H1 (cell line): ENCODE measurements at regions not wholly inside any gene's neighbourhood (a gene's known extent, or its start where the extent isn't known, plus 50 kb on each side); places are given as distances from the start of the nearest gene placed in this dataset.

ENCODE experiments used
- CTCF ChIA-PET: fragments of 300-600 bp; sonication (Branson Sonifier 250); formaldehyde crosslinking; loops from one replicate; lab custom pipeline; 2021; ENCODE audit not compliant: partially characterized antibody; lab: Charles Lee
- POLR2A ChIA-PET: fragments of 300-600 bp; sonication (Branson Sonifier 250); formaldehyde crosslinking; loops from one replicate; lab custom pipeline; 2021; ENCODE audit warnings: inconsistent platforms; ENCODE audit not compliant: partially characterized antibody; lab: Charles Lee
- DNase-seq, 2 experiments: peaks; one replicate each; pipeline versions ENCODE4 v3.0.0 to v3.0.0-alpha.2; 2010 to 2022; ENCODE audit warnings: low spot score in 2 of 2, low read depth in 1 of 2, mixed read lengths in 1 of 2
- FAIRE-seq: peaks from 2 replicates; lab custom pipeline; 2011; peaks lifted over from hg19 to GRCh38; lab: Jason Lieb, UNC
- H2AFZ ChIP-seq: 2 replicates; pipeline ENCODE4 v1.8.1; 2012; ENCODE audit warnings: low read length, inconsistent platforms
- H2AK5ac ChIP-seq: 2 replicates; pipeline ENCODE4 v1.6.1; 2013; ENCODE audit warnings: low read depth, low read length
- H2BK120ac ChIP-seq: replicated peaks from 2 replicates; pipeline ENCODE3; 2013; ENCODE audit warnings: low read depth, low read length, inconsistent platforms
- H2BK12ac ChIP-seq: 2 replicates; pipeline ENCODE4 v1.6.1; 2013; ENCODE audit warnings: low read depth, low read length
- H2BK15ac ChIP-seq: 2 replicates; pipeline ENCODE4 v1.6.1; 2013; ENCODE audit warnings: low read length
- H2BK20ac ChIP-seq: 2 replicates; pipeline ENCODE4 v1.6.1; 2013; ENCODE audit warnings: low read length
- H2BK5ac ChIP-seq: 2 replicates; pipeline ENCODE4 v1.6.1; 2013; ENCODE audit warnings: low read depth, low read length
- H3K14ac ChIP-seq: 2 replicates; pipeline ENCODE4 v1.6.1; 2013; ENCODE audit warnings: inconsistent platforms; ENCODE audit not compliant: insufficient read length
- H3K18ac ChIP-seq: 2 replicates; pipeline ENCODE4 v1.6.1; 2013; ENCODE audit warnings: low read length; ENCODE audit errors: extremely low read depth
- H3K23ac ChIP-seq: 2 replicates; pipeline ENCODE4 v1.6.1; 2013; ENCODE audit warnings: inconsistent platforms; ENCODE audit not compliant: insufficient read length
- H3K23me2 ChIP-seq: 2 replicates; pipeline ENCODE4 v1.6.1; 2013; ENCODE audit warnings: low read depth, low read length
- H3K27ac ChIP-seq: 2 replicates; pipeline ENCODE4 v1.6.1; 2011; ENCODE audit warnings: low read depth, low read length, inconsistent platforms
- H3K27me3 ChIP-seq, 4 experiments: replicated peaks in 1 of 4; 1 replicate in 1 of 4; 2 replicates in 3 of 4; pipeline versions ENCODE4 v1.6.1 to v1.8.1; 2011 to 2013; ENCODE audit warnings: low read length in 3 of 4, mild to moderate bottlenecking in 3 of 4, inconsistent platforms in 2 of 4, mixed read lengths in 2 of 4, moderate library complexity in 1 of 4; ENCODE audit not compliant: control insufficient read depth in 3 of 4, insufficient read depth in 3 of 4; ENCODE audit errors: extremely low read depth in 1 of 4
- H3K36me3 ChIP-seq, 4 experiments: 2 replicates each; pipeline versions ENCODE4 v1.6.1 to v1.8.1; 2011 to 2013; ENCODE audit warnings: mild to moderate bottlenecking in 4 of 4, low read length in 3 of 4, moderate library complexity in 2 of 4, control low read depth in 1 of 4, inconsistent platforms in 1 of 4; ENCODE audit not compliant: insufficient read depth in 4 of 4, control insufficient read depth in 2 of 4
- H3K4ac ChIP-seq: replicated peaks from 2 replicates; pipeline ENCODE3; 2013; ENCODE audit warnings: low read length, low read depth, mixed read lengths, inconsistent platforms; ENCODE audit not compliant: insufficient read length
- H3K4me1 ChIP-seq, 4 experiments: replicated peaks in 1 of 4; 1 replicate in 1 of 4; 2 replicates in 3 of 4; pipeline versions ENCODE4 v1.6.1 to v1.8.1; 2011 to 2013; ENCODE audit warnings: low read length in 3 of 4, inconsistent platforms in 2 of 4, mixed read lengths in 1 of 4; ENCODE audit not compliant: insufficient read depth in 4 of 4, control insufficient read depth in 3 of 4
- H3K4me2 ChIP-seq, 2 experiments: 2 replicates each; pipeline versions ENCODE4 v1.6.1 to v1.8.1; 2011 to 2013; ENCODE audit warnings: low read depth in 2 of 2, low read length in 2 of 2, control low read depth in 1 of 2, inconsistent platforms in 1 of 2, mild to moderate bottlenecking in 1 of 2; ENCODE audit not compliant: insufficient read depth in 1 of 2
- H3K4me3 ChIP-seq, 4 experiments: fragments of 200-600, 300-600 bp in 1 of 4; sonication (generic), shearing (Covaris generic), sonication (Bioruptor Twin) in 1 of 4; 2 replicates each; pipeline versions ENCODE4 v1.5.1 to v1.8.1; 2011 to 2016; ENCODE audit warnings: low read length in 4 of 4, low read depth in 3 of 4, control low read depth in 2 of 4, inconsistent platforms in 2 of 4, mild to moderate bottlenecking in 2 of 4, mixed read lengths in 1 of 4, moderate library complexity in 1 of 4; ENCODE audit not compliant: insufficient read depth in 2 of 4; ENCODE audit errors: extremely low read depth in 1 of 4
- H3K56ac ChIP-seq: replicated peaks from 2 replicates; pipeline ENCODE3; 2013; ENCODE audit warnings: low read depth, mild to moderate bottlenecking, mixed read lengths, low read length, inconsistent platforms; ENCODE audit not compliant: insufficient read length
- H3K79me1 ChIP-seq: 2 replicates; pipeline ENCODE4 v1.6.1; 2013; ENCODE audit warnings: low read depth, low read length, control low read depth
- H3K79me2 ChIP-seq, 2 experiments: 2 replicates each; pipeline versions ENCODE4 v1.6.1 to v1.8.1; 2012 to 2013; ENCODE audit warnings: low read length in 2 of 2, mild to moderate bottlenecking in 2 of 2, inconsistent platforms in 1 of 2; ENCODE audit not compliant: insufficient read depth in 2 of 2, control insufficient read depth in 1 of 2
- H3K9ac ChIP-seq, 4 experiments: replicated peaks in 1 of 4; 1 replicate in 1 of 4; 2 replicates in 3 of 4; pipeline versions ENCODE4 v1.6.1 to v1.8.1; 2011 to 2013; ENCODE audit warnings: low read depth in 3 of 4, low read length in 3 of 4, control low read depth in 2 of 4, mild to moderate bottlenecking in 2 of 4, moderate library complexity in 2 of 4, inconsistent platforms in 1 of 4; ENCODE audit errors: extremely low read depth in 1 of 4
- H3K9me3 ChIP-seq, 2 experiments: 2 replicates each; pipeline versions ENCODE4 v1.6.1 to v1.8.1; 2012 to 2013; ENCODE audit warnings: mild to moderate bottlenecking in 2 of 2, moderate library complexity in 2 of 2, control low read depth in 1 of 2, inconsistent platforms in 1 of 2, low read depth in 1 of 2, low read length in 1 of 2, mixed read lengths in 1 of 2; ENCODE audit not compliant: insufficient read depth in 2 of 2
- H4K20me1 ChIP-seq, 2 experiments: replicated peaks in 1 of 2; 2 replicates each; pipeline versions ENCODE3 to v1.8.1; 2011 to 2013; ENCODE audit warnings: inconsistent platforms in 2 of 2, low read length in 2 of 2, mild to moderate bottlenecking in 1 of 2; ENCODE audit not compliant: insufficient read depth in 2 of 2, control insufficient read depth in 1 of 2
- H4K5ac ChIP-seq: 2 replicates; pipeline ENCODE4 v1.6.1; 2013; ENCODE audit warnings: low read length, low read depth, mixed read lengths, inconsistent platforms; ENCODE audit not compliant: insufficient read length
- H4K8ac ChIP-seq: 2 replicates; pipeline ENCODE4 v1.8.0; 2013; ENCODE audit warnings: mild to moderate bottlenecking, moderate library complexity, low read length, inconsistent platforms; ENCODE audit not compliant: insufficient read depth; ENCODE audit errors: extremely low read depth
- H4K91ac ChIP-seq: replicated peaks from 2 replicates; pipeline ENCODE3; 2013; ENCODE audit warnings: low read length, mixed read lengths, inconsistent platforms; ENCODE audit not compliant: insufficient read length
- HDAC2 ChIP-seq, 2 experiments: fragments of 300-600 bp in 1 of 2; sonication (generic) in 1 of 2; IDR thresholded peaks; 2 replicates each; pipeline ENCODE4 v1.6.1; 2011 to 2012; ENCODE audit warnings: low read depth in 2 of 2, low read length in 2 of 2, mild to moderate bottlenecking in 2 of 2, moderate library complexity in 2 of 2, borderline replicate concordance in 1 of 2, inconsistent platforms in 1 of 2
- JUN ChIP-seq: IDR thresholded peaks from 2 replicates; pipeline ENCODE4 v1.6.1; 2011; ENCODE audit warnings: low read depth, mild to moderate bottlenecking, improper control_type of control experiment, low read length
- JUND ChIP-seq: IDR thresholded peaks from 2 replicates; pipeline ENCODE4 v1.6.1; 2011; ENCODE audit warnings: mild to moderate bottlenecking, improper control_type of control experiment, low read length
- KDM4A ChIP-seq: IDR thresholded peaks from one replicate; pipeline ENCODE4 v1.7.1; 2012; ENCODE audit warnings: low read depth, mild to moderate bottlenecking, moderate library complexity, low read length, inconsistent platforms; ENCODE audit not compliant: severe bottlenecking
- WGBS, 2 experiments: shearing (Covaris generic) in 1 of 2; methylation state at CpG; one replicate each; pipeline versions ENCODE4 v1.1.6 to v1.1.7; 2013 to 2015; ENCODE audit warnings: low lambda C conversion rate in 2 of 2, mixed read lengths in 2 of 2, inconsistent platforms in 1 of 2, low coverage in 1 of 2, missing lambda C conversion rate in 1 of 2; ENCODE audit not compliant: insufficient replicate concordance in 2 of 2, insufficient coverage in 1 of 2, insufficient read length in 1 of 2; ENCODE audit errors: extremely low coverage in 1 of 2, missing lambda C conversion rate in 1 of 2; 5-methylcytosine and 5-hydroxymethylcytosine counted together
- TF ChIP-seq, protein P1 (sequence below): IDR thresholded peaks from 2 replicates; pipeline ENCODE4 v1.6.1; 2012; ENCODE audit warnings: inconsistent platforms

DNA sequence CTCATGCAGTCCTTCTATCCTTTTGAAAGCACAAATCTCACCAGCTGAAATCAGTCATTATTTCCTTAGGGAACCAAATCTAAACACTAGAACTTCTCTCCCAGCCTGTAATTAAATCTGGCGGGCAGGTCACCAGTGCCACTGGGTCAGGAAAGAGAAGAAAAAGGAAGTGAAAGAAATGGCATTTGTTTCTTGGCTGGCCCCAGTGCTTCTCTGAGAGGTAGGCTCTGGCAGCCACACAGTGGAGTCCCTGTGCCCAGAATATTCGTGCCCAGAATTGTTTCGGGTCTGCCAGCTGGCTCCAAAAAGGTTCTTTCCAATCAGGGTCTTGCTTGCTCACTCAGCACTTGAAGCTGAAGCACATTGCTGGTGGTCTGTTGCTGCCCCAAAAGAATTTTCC is 133.9 kb upstream of the MTAP start:
- no peaks in the 10 kb centered on the region for H3K23me2 ChIP-seq
- CTCF ChIA-PET = interaction anchor here (0.6 kb wide), 1 partner anchor 397 kb away, joined by 4 read pairs; no protein-coding TSS in a partner anchor
- H3K9ac ChIP-seq = no peak overlapping the region
- no peak overlapping the region for H3K14ac ChIP-seq
- no peak overlapping the region for H3K4me2 ChIP-seq
- no peak overlapping the region for H2AK5ac ChIP-seq
- no peaks in the 10 kb centered on the region for H3K27me3 ChIP-seq
- no peak overlapping the region for H2BK15ac ChIP-seq
- no peaks in the 10 kb centered on the region for H4K20me1 ChIP-seq
- no peak overlapping the region for H3K4ac ChIP-seq
- H2BK120ac ChIP-seq = no peak overlapping the region
- no peaks in the 10 kb centered on the region for H3K79me1 ChIP-seq
- no peak overlapping the region for H4K8ac ChIP-seq
- no peak overlapping the region for H2BK20ac ChIP-seq
- POLR2A ChIA-PET = no interaction called here
- no peak overlapping the region for H3K23ac ChIP-seq
- H3K4me1 ChIP-seq = no peaks in the 10 kb centered on the region; a peak in 1 of 7 replicates
- no peak overlapping the region for H4K91ac ChIP-seq
- no peak overlapping the region for H4K5ac ChIP-seq
- H2BK5ac ChIP-seq = no peak overlapping the region
- no peaks in the 10 kb centered on the region for H3K79me2 ChIP-seq
- H2BK12ac ChIP-seq = no peak overlapping the region
- H3K9me3 ChIP-seq = no peaks in the 10 kb centered on the region
- H3K36me3 ChIP-seq = no peaks in the 10 kb centered on the region
- no peak for FAIRE-seq
- H3K4me3 ChIP-seq = no peak overlapping the region
- H3K27ac ChIP-seq = no peak overlapping the region
- WGBS, 2 experiments = 84% methylated on average over 3 of the region's 3 CpGs; no CpG with 5 or more reads in 1 of the 2 experiments
- no peak overlapping the region for H2AFZ ChIP-seq
- no peak for DNase-seq
- no peak overlapping the region for H3K56ac ChIP-seq
- H3K18ac ChIP-seq = no peak overlapping the region
- TF ChIP-seq HDAC2 (IDR thresholded peaks at IDR 0.05; ENCODE audit: borderline replicate concordance in 1 of 2, low read depth in 2 of 2, low read length in 2 of 2) (no peak), JUND (no peak), KDM4A (no peak), JUN (no peak)
- TF ChIP-seq, protein P1, sequence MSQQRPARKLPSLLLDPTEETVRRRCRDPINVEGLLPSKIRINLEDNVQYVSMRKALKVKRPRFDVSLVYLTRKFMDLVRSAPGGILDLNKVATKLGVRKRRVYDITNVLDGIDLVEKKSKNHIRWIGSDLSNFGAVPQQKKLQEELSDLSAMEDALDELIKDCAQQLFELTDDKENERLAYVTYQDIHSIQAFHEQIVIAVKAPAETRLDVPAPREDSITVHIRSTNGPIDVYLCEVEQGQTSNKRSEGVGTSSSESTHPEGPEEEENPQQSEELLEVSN = no peak
